SK-N-SH (cell line): ENCODE measurements at regions not wholly inside any gene's neighbourhood (a gene's known extent, or its start where the extent isn't known, plus 50 kb on each side); places are given as distances from the start of the nearest gene placed in this dataset.

Experiments
- CTCF ChIA-PET: fragments of 300-600, 350-600 bp; formaldehyde crosslinking; extraction: SDS; loops from one replicate; lab custom pipeline; 2021; lab: Yijun Ruan, JAX
- POLR2A ChIA-PET: fragments of 350-600 bp; sonication (Branson Sonifier 250); formaldehyde crosslinking; extraction: SDS; loops from one replicate; lab custom pipeline; 2020; ENCODE audit warnings: antibody characterized with exemption, inconsistent platforms; lab: Yijun Ruan, JAX
- DNase-seq: peaks from one replicate; pipeline ENCODE4 v3.0.0; 2012
- H2AFZ ChIP-seq: fragments of 200-600 bp; sonication (generic); 2 replicates; pipeline ENCODE4 v1.8.1; 2016; ENCODE audit warnings: antibody characterized with exemption, mild to moderate bottlenecking, low read depth
- H3F3A ChIP-seq: fragments of 200-600 bp; sonication (generic); replicated peaks from 2 replicates; pipeline ENCODE3; 2016; ENCODE audit warnings: antibody characterized with exemption, mild to moderate bottlenecking; ENCODE audit not compliant: insufficient read depth
- H3K27ac ChIP-seq, 2 experiments: fragments of 200-500 bp in 1 of 2; fragments of 200-600 bp in 1 of 2; sonication (Bioruptor generic) in 1 of 2; sonication (generic), shearing (Covaris generic) in 1 of 2; 2 replicates each; pipeline versions ENCODE4 v1.5.1 to v1.6.1; 2014 to 2016; ENCODE audit warnings: low read depth in 2 of 2, inconsistent platforms in 1 of 2, low read length in 1 of 2, mild to moderate bottlenecking in 1 of 2, mixed read lengths in 1 of 2
- H3K27me3 ChIP-seq: fragments of 200-600 bp; sonication (generic), shearing (Covaris generic); 2 replicates; pipeline ENCODE4 v1.6.1; 2016; ENCODE audit warnings: mixed run types; ENCODE audit not compliant: insufficient read depth
- H3K36me3 ChIP-seq, 2 experiments: fragments of 200-500 bp in 1 of 2; fragments of 200-600 bp in 1 of 2; sonication (Bioruptor generic) in 1 of 2; sonication (generic) in 1 of 2; replicated peaks in 1 of 2; 2 replicates each; pipeline versions ENCODE3 to v1.5.1; 2014 to 2016; ENCODE audit warnings: low read length in 1 of 2, mild to moderate bottlenecking in 1 of 2; ENCODE audit not compliant: insufficient read depth in 2 of 2, control insufficient read depth in 1 of 2
- H3K4me1 ChIP-seq, 2 experiments: fragments of 200-500 bp in 1 of 2; fragments of 200-600 bp in 1 of 2; sonication (Bioruptor generic) in 1 of 2; sonication (generic), shearing (Covaris generic) in 1 of 2; 2 replicates each; pipeline versions ENCODE4 v1.5.1 to v1.6.1; 2014 to 2016; ENCODE audit warnings: low read depth in 1 of 2, low read length in 1 of 2, mixed run types in 1 of 2; ENCODE audit not compliant: insufficient read depth in 2 of 2, control insufficient read depth in 1 of 2
- H3K4me2 ChIP-seq: fragments of 200-600 bp; sonication (generic), shearing (Covaris generic); 2 replicates; pipeline ENCODE4 v1.6.1; 2017; ENCODE audit warnings: mixed run types
- H3K4me3 ChIP-seq, 2 experiments: fragments of 200-500 bp in 1 of 2; fragments of 200-600 bp in 1 of 2; sonication (Bioruptor generic) in 1 of 2; sonication (generic), shearing (Covaris generic) in 1 of 2; 2 replicates each; pipeline versions ENCODE4 v1.5.1 to v1.8.1; 2014 to 2016; ENCODE audit warnings: low read depth in 2 of 2, inconsistent platforms in 1 of 2, low read length in 1 of 2, mild to moderate bottlenecking in 1 of 2, mixed read lengths in 1 of 2, moderate library complexity in 1 of 2
- H3K79me2 ChIP-seq: fragments of 200-600 bp; sonication (generic); 2 replicates; pipeline ENCODE4 v1.8.1; 2017; ENCODE audit warnings: mild to moderate bottlenecking; ENCODE audit not compliant: insufficient read depth
- H3K9ac ChIP-seq: fragments of 200-600 bp; sonication (generic); 2 replicates; pipeline ENCODE4 v1.6.1; 2017; ENCODE audit warnings: mixed run types
- H3K9me2 ChIP-seq: fragments of 200-600 bp; sonication (generic); 2 replicates; pipeline ENCODE4 v1.6.1; 2017; ENCODE audit warnings: mixed run types
- H3K9me3 ChIP-seq: fragments of 200-600 bp; sonication (generic); 2 replicates; pipeline ENCODE4 v1.6.1; 2017; ENCODE audit warnings: mixed run types, mild to moderate bottlenecking, moderate library complexity
- H4K20me1 ChIP-seq: fragments of 200-600 bp; sonication (generic); 2 replicates; pipeline ENCODE4 v1.6.1; 2017; ENCODE audit warnings: mild to moderate bottlenecking, mixed run types; ENCODE audit not compliant: insufficient read depth
- CHD2 ChIP-seq: fragments of 150-350 bp; IDR thresholded peaks from 2 replicates; pipeline ENCODE4 v1.6.1; 2018; ENCODE audit warnings: low read length; ENCODE audit not compliant: partially characterized antibody
- ELF1 ChIP-seq: IDR thresholded peaks from 2 replicates; pipeline ENCODE4 v1.4.0; 2012
- EZH2phosphoT487 ChIP-seq: fragments of 200-600 bp; sonication (generic); IDR thresholded peaks from 2 replicates; pipeline ENCODE4 v1.6.1; 2017; ENCODE audit warnings: low read depth, mixed run types, mild to moderate bottlenecking, antibody characterized with exemption, moderate library complexity, borderline replicate concordance
- FOSL2 ChIP-seq: IDR thresholded peaks from 2 replicates; pipeline ENCODE4 v1.4.0; 2012; ENCODE audit warnings: low read depth, mild to moderate bottlenecking, moderate library complexity, borderline replicate concordance
- GATA2 ChIP-seq: sonication (generic); formaldehyde crosslinking; IDR thresholded peaks from 2 replicates; pipeline ENCODE4 v1.5.0; 2020; ENCODE audit warnings: mild to moderate bottlenecking, missing genetic modification reagents
- JUND ChIP-seq: IDR thresholded peaks from 2 replicates; pipeline ENCODE4 v1.4.0; 2012
- MEF2A ChIP-seq: IDR thresholded peaks from 2 replicates; pipeline ENCODE4 v1.4.0; 2012; ENCODE audit warnings: low read depth, borderline replicate concordance
- MXI1 ChIP-seq: IDR thresholded peaks from 2 replicates; pipeline ENCODE4 v1.6.1; 2012; ENCODE audit warnings: mild to moderate bottlenecking, low read depth, low read length, improper control_type of control experiment
- NFIC ChIP-seq: IDR thresholded peaks from 2 replicates; pipeline ENCODE4 v1.4.0; 2012; ENCODE audit warnings: borderline replicate concordance
- NRF1 ChIP-seq: IDR thresholded peaks from 2 replicates; pipeline ENCODE4 v1.6.1; 2012; ENCODE audit warnings: low read depth, mild to moderate bottlenecking, low read length
- POLR2AphosphoS5 ChIP-seq: IDR thresholded peaks from 2 replicates; pipeline ENCODE4 v1.6.1; 2012; ENCODE audit warnings: low read depth, low read length
- RAD21 ChIP-seq: IDR thresholded peaks from 2 replicates; pipeline ENCODE4 v1.6.1; 2012; ENCODE audit warnings: mild to moderate bottlenecking, low read length
- RCOR1 ChIP-seq: fragments of 150-350 bp; IDR thresholded peaks from 2 replicates; pipeline ENCODE4 v1.6.1; 2017; ENCODE audit warnings: antibody characterized with exemption, low read length
- RFX5 ChIP-seq: IDR thresholded peaks from 2 replicates; pipeline ENCODE4 v1.6.1; 2012; ENCODE audit warnings: mild to moderate bottlenecking, improper control_type of control experiment, low read length
- RXRA ChIP-seq: IDR thresholded peaks from 2 replicates; pipeline ENCODE4 v1.4.0; 2012; ENCODE audit warnings: low read depth, mild to moderate bottlenecking, borderline replicate concordance
- SIN3A ChIP-seq: IDR thresholded peaks from 2 replicates; pipeline ENCODE4 v1.6.1; 2012; ENCODE audit warnings: low read depth, mild to moderate bottlenecking, low read length, moderate library complexity, borderline replicate concordance
- TCF12 ChIP-seq: IDR thresholded peaks from 2 replicates; pipeline ENCODE4 v1.4.0; 2012
- TEAD4 ChIP-seq: IDR thresholded peaks from 2 replicates; pipeline ENCODE4 v1.4.0; 2012; ENCODE audit warnings: mild to moderate bottlenecking, borderline replicate concordance; ENCODE audit not compliant: insufficient read depth
- WGBS: methylation state at CpG from one replicate; pipeline ENCODE4 v1.1.6; 2017; ENCODE audit warnings: low lambda C conversion rate; 5-methylcytosine and 5-hydroxymethylcytosine counted together
- TF ChIP-seq, protein P1 (sequence below): IDR thresholded peaks from 2 replicates; pipeline ENCODE4 v1.4.0; 2012; ENCODE audit warnings: low read depth
- TF ChIP-seq, protein P2 (sequence below): fragments of 150-350 bp; IDR thresholded peaks from 2 replicates; pipeline ENCODE4 v1.6.1; 2016; ENCODE audit warnings: mild to moderate bottlenecking, low read depth, low read length
- TF ChIP-seq, protein P3 (sequence below): fragments of 150-350 bp; IDR thresholded peaks from 2 replicates; pipeline ENCODE4 v1.6.1; 2017; ENCODE audit warnings: antibody characterized with exemption, low read length, low read depth, borderline replicate concordance
- TF ChIP-seq, protein P4 (sequence below): IDR thresholded peaks from 2 replicates; pipeline ENCODE4; 2012
- TF ChIP-seq, protein P5 (sequence below): IDR thresholded peaks from 2 replicates; pipeline ENCODE4 v1.4.0; 2012; ENCODE audit warnings: low read depth, borderline replicate concordance

DNA sequence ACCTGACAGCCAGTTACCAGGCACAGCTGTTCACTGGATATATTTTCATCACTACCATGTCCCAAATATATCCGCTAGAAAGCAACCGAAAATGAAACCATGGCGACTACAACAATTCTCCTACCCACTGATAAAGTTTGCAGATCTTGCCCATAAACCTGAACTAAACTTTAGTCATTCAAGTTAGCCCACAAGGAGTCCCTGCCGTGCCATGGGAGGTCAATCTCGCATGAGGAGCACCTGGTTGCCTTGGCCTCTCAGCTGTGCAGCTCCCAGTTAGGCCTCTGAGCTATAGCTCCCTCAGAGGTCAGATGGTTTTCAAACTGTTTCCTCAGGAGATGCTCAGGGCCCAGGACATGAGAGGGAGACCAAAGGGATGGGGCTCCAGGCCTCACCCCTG is 211.1 kb upstream of the RNF32 start:
- H4K20me1 ChIP-seq = no peaks in the 10 kb centered on the region
- H3K9me2 ChIP-seq = no peaks in the 10 kb centered on the region
- no peaks in the 10 kb centered on the region for H3K79me2 ChIP-seq
- DNase-seq = no peak
- H2AFZ ChIP-seq = no peak overlapping the region
- no peak overlapping the region for H3K9ac ChIP-seq
- no peaks in the 10 kb centered on the region for H3K9me3 ChIP-seq
- no peaks in the 10 kb centered on the region for H3F3A ChIP-seq
- no peaks in the 10 kb centered on the region for H3K36me3 ChIP-seq
- H3K4me1 ChIP-seq = no peaks in the 10 kb centered on the region
- ChIA-PET CTCF (no interaction called here), POLR2A (no interaction called here)
- H3K27me3 ChIP-seq = no peaks in the 10 kb centered on the region; the same call in 1 of the 2 replicates
- no peak overlapping the region for H3K4me3 ChIP-seq
- no peak for TF ChIP-seq RXRA
- TF ChIP-seq ELF1 = no peak
- TF ChIP-seq RFX5 = no peak
- TF ChIP-seq TEAD4 = no peak
- TF ChIP-seq JUND = no peak
- no peak for TF ChIP-seq MEF2A
- no peak for TF ChIP-seq EZH2phosphoT487
- TF ChIP-seq, protein P1, sequence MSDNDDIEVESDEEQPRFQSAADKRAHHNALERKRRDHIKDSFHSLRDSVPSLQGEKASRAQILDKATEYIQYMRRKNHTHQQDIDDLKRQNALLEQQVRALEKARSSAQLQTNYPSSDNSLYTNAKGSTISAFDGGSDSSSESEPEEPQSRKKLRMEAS = no peak
- TF ChIP-seq, protein P2, sequence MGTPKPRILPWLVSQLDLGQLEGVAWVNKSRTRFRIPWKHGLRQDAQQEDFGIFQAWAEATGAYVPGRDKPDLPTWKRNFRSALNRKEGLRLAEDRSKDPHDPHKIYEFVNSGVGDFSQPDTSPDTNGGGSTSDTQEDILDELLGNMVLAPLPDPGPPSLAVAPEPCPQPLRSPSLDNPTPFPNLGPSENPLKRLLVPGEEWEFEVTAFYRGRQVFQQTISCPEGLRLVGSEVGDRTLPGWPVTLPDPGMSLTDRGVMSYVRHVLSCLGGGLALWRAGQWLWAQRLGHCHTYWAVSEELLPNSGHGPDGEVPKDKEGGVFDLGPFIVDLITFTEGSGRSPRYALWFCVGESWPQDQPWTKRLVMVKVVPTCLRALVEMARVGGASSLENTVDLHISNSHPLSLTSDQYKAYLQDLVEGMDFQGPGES = no peak
- no peak for TF ChIP-seq FOSL2
- no peak for TF ChIP-seq RAD21
- no peak for TF ChIP-seq TCF12
- no peak for TF ChIP-seq SIN3A
- no peak for TF ChIP-seq NFIC
- TF ChIP-seq, protein P3, sequence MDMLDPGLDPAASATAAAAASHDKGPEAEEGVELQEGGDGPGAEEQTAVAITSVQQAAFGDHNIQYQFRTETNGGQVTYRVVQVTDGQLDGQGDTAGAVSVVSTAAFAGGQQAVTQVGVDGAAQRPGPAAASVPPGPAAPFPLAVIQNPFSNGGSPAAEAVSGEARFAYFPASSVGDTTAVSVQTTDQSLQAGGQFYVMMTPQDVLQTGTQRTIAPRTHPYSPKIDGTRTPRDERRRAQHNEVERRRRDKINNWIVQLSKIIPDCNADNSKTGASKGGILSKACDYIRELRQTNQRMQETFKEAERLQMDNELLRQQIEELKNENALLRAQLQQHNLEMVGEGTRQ = no peak
- TF ChIP-seq CHD2 = no peak
- TF ChIP-seq RCOR1 = no peak
- WGBS = 4% methylated on average over 5 of the region's 5 CpGs
- no peak overlapping the region for H3K4me2 ChIP-seq
- H3K27ac ChIP-seq = no peak overlapping the region

DNA sequence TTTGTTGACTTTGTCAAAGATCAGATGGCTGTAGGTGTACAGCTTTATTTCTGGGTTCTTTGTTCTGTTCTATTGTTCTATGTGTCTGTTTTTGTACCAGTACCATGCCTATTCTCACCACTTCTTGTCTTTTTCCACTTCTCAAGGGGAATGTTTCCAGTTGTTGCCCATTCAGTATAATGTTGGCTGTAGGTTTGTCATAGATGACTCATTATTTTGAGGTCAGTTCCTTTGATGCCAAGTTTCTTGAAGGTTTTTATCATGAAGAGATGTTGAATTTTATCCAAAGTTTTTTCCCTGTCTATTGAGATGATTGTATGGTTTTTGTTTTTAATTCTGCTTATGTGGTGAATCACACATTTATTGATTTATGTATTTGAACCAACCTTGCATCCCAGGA is 216.7 kb upstream of the RNF32 start:
- no peaks in the 10 kb centered on the region for H3K36me3 ChIP-seq
- no peaks in the 10 kb centered on the region for H3K27me3 ChIP-seq
- H2AFZ ChIP-seq = no peak overlapping the region
- no peak overlapping the region for H3K9ac ChIP-seq
- H3K4me3 ChIP-seq = no peak overlapping the region
- no peaks in the 10 kb centered on the region for H3K9me2 ChIP-seq
- no peaks in the 10 kb centered on the region for H3F3A ChIP-seq
- H3K27ac ChIP-seq = no peak overlapping the region
- CTCF ChIA-PET = interaction anchor here (1.1 kb wide), 1 partner anchor 12 kb away, joined by 3 read pairs; no protein-coding TSS in a partner anchor
- H4K20me1 ChIP-seq = no peaks in the 10 kb centered on the region
- no peaks in the 10 kb centered on the region for H3K9me3 ChIP-seq
- no peak for DNase-seq
- no peaks in the 10 kb centered on the region for H3K79me2 ChIP-seq
- H3K4me2 ChIP-seq = no peak overlapping the region
- POLR2A ChIA-PET = no interaction called here
- no peaks in the 10 kb centered on the region for H3K4me1 ChIP-seq
- no peak for TF ChIP-seq NRF1
- TF ChIP-seq, protein P4, sequence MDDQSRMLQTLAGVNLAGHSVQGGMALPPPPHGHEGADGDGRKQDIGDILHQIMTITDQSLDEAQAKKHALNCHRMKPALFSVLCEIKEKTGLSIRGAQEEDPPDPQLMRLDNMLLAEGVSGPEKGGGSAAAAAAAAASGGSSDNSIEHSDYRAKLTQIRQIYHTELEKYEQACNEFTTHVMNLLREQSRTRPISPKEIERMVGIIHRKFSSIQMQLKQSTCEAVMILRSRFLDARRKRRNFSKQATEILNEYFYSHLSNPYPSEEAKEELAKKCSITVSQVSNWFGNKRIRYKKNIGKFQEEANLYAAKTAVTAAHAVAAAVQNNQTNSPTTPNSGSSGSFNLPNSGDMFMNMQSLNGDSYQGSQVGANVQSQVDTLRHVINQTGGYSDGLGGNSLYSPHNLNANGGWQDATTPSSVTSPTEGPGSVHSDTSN = no peak
- TF ChIP-seq GATA2 (CRISPR knock-in tag) = no peak
- TF ChIP-seq CHD2 = no peak
- TF ChIP-seq RCOR1 = no peak
- TF ChIP-seq POLR2AphosphoS5 = no peak
- no peak for TF ChIP-seq EZH2phosphoT487
- TF ChIP-seq TEAD4 = no peak
- no peak for TF ChIP-seq FOSL2
- no peak for TF ChIP-seq RFX5
- TF ChIP-seq, protein P5, sequence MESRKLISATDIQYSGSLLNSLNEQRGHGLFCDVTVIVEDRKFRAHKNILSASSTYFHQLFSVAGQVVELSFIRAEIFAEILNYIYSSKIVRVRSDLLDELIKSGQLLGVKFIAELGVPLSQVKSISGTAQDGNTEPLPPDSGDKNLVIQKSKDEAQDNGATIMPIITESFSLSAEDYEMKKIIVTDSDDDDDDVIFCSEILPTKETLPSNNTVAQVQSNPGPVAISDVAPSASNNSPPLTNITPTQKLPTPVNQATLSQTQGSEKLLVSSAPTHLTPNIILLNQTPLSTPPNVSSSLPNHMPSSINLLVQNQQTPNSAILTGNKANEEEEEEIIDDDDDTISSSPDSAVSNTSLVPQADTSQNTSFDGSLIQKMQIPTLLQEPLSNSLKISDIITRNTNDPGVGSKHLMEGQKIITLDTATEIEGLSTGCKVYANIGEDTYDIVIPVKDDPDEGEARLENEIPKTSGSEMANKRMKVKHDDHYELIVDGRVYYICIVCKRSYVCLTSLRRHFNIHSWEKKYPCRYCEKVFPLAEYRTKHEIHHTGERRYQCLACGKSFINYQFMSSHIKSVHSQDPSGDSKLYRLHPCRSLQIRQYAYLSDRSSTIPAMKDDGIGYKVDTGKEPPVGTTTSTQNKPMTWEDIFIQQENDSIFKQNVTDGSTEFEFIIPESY = no peak
- TF ChIP-seq, protein P3 = no peak
- TF ChIP-seq MEF2A = no peak
- no peak for TF ChIP-seq MXI1
- TF ChIP-seq ELF1 = no peak
